Prostate gland (tissue), 2 donors: ENCODE measurements at regions not wholly inside any gene's neighbourhood (a gene's known extent, or its start where the extent isn't known, plus 50 kb on each side); places are given as distances from the start of the nearest gene placed in this dataset.
A peak's percentile ranks its signal among the peaks of the same experiment; 100 is the strongest.

ENCODE experiments used
- POLR2A ChIP-seq: fragments of 450-650 bp; IDR thresholded peaks from one replicate; pipeline ENCODE4 v1.6.1; 2016; ENCODE audit warnings: antibody characterized with exemption, mild to moderate bottlenecking
- POLR2AphosphoS5 ChIP-seq: sonication (generic); formaldehyde crosslinking; IDR thresholded peaks from one replicate; pipeline ENCODE4 v1.6.1; 2017; ENCODE audit warnings: antibody characterized with exemption
- TF ChIP-seq, protein P1 (sequence below), 4 experiments: fragments of 200-600 bp in 2 of 4; fragments of 450-650 bp in 2 of 4; sonication (generic) in 2 of 4; IDR thresholded peaks; 1 replicate in 3 of 4; 2 replicates in 1 of 4; pipeline ENCODE4 v1.5.1; 2016 to 2019; ENCODE audit warnings: antibody characterized with exemption in 4 of 4, mild to moderate bottlenecking in 2 of 4, moderate library complexity in 2 of 4

DNA sequence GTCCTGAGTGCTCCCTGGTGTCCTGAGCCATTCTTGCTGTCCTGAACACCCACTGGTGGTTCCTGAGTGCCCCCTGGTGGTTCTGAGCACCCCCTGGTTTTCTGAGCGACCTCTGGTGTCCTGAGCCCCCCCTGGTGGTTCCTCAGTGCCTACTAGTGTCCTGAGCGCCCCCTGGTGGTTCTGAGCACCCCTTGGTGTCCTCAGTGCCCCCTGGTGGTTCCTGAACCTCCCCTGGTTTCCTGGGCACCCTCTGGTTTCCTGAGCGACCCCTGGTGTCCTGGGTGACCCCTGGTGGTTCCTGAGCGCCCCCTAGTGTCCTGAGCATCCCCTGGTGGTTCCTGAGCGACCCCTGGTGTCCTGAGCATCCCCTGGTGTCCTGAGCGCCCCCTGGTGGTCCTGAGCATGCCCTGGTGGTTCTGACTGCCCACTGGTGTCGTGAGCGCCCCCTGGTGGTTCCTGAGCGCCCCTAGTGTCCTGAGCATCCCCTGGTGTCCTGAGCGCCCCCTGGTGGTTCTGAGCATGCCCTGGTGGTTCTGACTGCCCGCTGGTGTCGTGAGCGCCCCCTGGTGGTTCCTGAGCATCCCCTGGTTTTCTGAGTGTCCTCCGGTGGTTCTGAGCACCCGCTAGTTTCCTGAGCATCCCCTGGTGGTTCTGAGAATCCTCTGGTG lies 473.1 kb downstream of the TMEM121 start:
- TF ChIP-seq, protein P1, sequence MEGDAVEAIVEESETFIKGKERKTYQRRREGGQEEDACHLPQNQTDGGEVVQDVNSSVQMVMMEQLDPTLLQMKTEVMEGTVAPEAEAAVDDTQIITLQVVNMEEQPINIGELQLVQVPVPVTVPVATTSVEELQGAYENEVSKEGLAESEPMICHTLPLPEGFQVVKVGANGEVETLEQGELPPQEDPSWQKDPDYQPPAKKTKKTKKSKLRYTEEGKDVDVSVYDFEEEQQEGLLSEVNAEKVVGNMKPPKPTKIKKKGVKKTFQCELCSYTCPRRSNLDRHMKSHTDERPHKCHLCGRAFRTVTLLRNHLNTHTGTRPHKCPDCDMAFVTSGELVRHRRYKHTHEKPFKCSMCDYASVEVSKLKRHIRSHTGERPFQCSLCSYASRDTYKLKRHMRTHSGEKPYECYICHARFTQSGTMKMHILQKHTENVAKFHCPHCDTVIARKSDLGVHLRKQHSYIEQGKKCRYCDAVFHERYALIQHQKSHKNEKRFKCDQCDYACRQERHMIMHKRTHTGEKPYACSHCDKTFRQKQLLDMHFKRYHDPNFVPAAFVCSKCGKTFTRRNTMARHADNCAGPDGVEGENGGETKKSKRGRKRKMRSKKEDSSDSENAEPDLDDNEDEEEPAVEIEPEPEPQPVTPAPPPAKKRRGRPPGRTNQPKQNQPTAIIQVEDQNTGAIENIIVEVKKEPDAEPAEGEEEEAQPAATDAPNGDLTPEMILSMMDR (IDR thresholded peaks at IDR 0.05) = peak in 1 of 4 experiments; percentile 53
- TF ChIP-seq POLR2AphosphoS5 = no peak
- no peak for TF ChIP-seq POLR2A
